HG02588 (cell line): ENCODE measurements at regions not wholly inside any gene's neighbourhood (a gene's known extent, or its start where the extent isn't known, plus 50 kb on each side); places are given as distances from the start of the nearest gene placed in this dataset.

Experiments
- ATAC-seq: cut with Tn5 transposase; IDR thresholded peaks from one replicate; pipeline ENCODE4 v1.9.1; 2021; ENCODE audit warnings: mild to moderate bottlenecking, moderate library complexity; ENCODE audit not compliant: unreplicated experiment

GRCh38 chr1:189834813-189835212, 642.9 kb downstream of the BRINP3 start:
- no peak for ATAC-seq

- ATAC-seq = no peak
Observed at GRCh38 chr1:189847613-189848012, 630.1 kb downstream of the BRINP3 start.

DNA sequence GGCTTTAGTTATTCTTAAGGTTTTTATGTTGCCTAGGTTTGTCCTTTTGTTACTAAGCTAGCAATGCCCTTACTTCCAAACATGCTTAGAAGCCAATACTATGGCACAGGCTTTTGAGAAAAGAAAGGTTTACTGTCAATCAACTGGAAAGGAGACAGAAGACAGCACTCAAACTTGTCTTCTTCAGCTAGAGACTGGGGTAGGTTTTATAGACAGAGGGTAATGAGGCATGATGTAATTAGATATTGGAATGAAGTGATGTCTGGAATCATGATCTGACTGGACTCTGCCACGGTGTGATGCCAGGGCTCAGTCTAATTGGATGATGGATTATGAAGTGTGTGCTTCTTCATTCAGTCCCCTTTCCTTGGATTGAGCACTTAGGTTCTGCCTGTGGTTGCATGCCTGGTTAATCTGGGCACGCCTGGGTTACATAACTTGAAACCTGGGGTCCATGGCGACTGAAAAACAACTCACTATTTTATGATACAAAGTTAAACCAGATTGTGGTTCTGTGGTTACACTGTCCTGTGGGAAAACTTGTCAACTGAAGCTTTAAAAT, 625.8 kb downstream of the BRINP3 start:
- ATAC-seq = no peak

- no peak for ATAC-seq
Observed at GRCh38 chr1:189859385-189859977, 618.2 kb downstream of the BRINP3 start.

- no peak for ATAC-seq
Observed at GRCh38 chr1:189866606-189867005, 611.1 kb downstream of the BRINP3 start.

- ATAC-seq = no peak
Observed at GRCh38 chr1:189868021-189868420, 609.6 kb downstream of the BRINP3 start.

DNA sequence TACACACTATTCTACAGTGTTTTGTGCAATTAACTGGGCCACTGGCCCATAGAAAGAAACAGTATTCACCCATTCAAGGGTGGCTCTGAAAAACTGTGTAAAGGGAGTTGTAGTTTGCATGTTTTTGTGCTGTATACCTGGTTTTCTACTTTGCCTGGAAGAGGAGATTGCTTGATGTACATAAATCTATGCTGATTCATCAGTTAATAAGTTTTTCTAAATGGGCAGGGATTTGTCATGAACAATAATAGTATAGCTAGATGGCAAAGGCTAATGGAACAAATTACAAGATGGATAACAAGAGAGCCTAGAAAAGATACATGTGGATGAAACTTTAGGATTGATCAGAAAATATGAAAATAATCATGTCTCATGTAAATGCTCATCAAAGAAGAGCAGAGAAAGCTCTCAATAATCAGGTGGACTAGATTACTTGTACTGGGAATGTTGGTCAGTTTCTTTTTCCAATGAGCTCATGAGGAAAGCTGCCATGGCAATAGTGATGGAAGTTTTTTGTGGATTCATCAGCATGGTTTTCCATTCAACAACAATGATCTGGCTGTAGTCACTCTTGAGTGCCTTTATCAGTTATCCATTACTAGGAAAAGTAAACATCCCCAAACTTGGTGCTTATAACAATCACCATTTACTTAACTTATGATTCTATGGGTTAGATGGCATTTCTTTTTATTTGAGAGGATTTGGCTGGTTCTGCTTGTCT, 602.8 kb downstream of the BRINP3 start:
- ATAC-seq = no peak

GRCh38 chr1:189880135-189880534, 597.5 kb downstream of the BRINP3 start:
- ATAC-seq = no peak

DNA sequence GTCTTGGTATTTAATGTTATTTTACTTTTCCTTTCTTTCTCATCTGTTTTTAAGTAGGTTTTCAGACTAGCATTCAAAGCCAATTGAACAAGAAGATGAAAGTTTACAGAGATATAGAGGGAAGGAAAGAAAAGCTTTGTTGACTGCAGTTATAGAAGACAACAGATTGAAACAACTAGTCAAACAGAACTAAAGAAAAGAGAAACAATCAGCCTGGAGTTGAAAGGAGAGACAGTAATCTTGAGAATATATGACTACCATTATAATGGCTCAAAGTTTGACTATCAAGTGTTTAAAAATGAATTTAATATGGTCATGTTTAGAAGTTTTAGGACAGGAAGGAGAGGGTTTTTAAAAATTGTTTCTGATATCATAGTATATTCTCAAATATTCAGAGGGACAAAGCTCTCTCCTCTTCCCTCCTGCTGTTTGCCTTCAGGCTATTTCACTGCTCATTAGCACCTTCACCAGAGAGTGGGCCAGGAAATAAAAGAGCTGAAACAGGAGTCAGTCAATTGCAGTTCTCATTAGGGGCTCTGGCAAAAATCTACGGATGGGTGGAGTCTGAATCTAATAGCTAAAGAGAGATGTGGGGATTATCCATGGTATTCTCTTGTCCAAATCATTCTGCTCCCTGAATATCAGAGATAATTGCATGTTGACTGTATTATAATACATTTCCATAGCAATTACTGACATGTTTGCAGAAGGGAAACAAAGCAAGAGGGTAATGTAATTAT, 577.8 kb downstream of the BRINP3 start:
- no peak for ATAC-seq

- ATAC-seq = no peak
Observed at GRCh38 chr1:189904509-189904908, 573.2 kb downstream of the BRINP3 start.

DNA sequence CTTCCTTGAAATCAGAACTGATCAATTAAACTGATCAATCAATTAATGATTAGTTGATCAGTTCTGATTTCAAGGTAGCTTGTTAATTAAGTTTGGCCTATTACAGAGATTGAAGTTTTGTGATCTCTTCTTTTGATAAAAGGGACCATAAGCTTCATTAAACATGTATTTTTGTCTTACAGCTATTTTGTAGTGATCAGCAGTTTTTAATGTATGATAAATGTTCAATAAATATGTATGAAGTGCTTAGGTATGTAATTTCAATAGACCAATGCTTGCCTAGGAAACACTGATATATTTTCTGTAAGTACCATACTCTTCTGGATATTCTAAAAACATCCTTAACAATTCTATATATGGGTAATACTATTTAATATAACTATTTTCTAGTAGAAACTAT, 569.6 kb downstream of the BRINP3 start:
- ATAC-seq = no peak

DNA sequence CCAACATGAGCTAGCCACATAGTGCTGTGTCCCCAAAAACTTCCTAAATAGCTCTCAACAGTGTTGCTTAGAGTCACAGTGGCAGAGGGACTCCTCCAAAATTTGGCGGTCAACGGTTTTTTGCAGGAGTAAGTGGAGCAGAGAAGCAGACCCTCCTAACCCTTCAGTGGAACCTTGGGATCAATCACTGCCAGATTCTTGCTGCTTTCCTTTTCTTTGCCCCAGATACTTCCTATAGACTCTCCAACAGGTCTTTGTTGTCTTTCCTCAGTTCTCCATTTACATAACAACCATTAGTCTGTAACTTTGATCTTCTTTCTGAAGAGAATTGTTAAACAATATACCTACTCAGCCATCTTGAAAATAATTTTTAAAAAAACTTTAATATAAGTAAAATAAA, 556.1 kb downstream of the BRINP3 start:
- no peak for ATAC-seq

- ATAC-seq = no peak
Observed at GRCh38 chr1:189927641-189928040, 550.0 kb downstream of the BRINP3 start.

DNA sequence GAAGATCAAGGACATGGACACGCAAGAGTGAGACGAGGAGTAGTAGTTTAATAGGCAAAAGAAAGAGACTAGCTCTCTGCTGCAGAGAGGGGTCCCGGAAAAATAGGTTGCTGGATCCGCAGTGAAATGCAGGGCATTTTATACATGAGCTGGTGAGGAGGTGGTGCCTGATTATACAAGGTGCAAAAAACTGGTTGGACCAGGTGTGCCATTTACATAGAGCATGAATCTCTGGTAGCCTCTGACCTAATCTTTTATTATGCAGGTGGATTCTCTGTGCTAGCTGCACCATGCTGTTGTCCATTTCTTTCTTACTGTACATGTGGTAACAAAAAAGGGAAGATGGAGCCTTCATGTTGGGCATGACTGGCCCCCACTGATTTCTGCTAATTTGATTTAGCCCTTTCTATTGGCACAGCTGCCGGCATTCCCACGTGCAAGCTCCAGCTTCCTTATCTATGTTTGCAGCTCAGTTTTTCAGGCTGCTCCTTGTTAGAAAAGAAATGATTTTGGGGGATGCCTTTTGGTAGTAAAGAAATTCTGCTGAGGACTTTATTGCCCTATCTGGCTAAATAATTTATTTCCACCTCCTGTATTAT, 548.1 kb downstream of the BRINP3 start:
- no peak for ATAC-seq

DNA sequence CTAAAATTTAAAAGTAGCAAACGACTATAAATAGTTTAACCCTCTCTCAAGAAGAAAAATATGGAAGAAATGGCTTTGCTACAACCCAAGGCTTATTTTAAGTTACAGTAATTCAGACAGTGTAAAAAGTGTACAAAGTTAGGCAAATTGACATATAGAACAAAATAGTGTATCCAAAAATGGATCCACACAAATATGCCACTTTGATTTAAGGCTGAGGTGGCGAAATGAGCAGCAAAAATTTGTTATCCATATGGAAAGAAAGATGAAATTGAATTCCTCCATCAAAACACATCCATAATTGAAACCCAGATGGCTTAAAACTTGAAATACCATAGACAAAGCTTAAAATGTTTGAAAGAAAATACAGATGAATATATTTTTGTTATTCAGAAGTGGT, 540.8 kb downstream of the BRINP3 start:
- ATAC-seq = no peak

DNA sequence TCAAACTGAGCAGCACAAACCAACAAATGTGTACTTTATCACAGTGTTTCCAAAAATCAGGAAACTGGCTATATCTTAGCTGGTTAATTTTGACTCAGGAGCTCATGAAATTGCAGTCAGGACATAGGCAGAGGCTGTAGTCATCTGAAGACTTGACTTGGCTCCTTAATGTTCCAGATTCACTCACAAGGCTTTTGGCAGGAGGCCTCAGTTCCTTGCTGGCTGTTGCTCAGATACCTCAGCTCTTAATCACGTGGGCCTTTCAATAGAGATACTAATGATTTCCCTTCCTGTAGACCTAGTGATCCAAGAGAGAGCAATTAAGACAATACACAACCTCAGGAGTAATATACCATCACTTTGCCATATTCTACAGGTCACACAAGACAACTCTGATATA, 537.7 kb downstream of the BRINP3 start:
- ATAC-seq = no peak

GRCh38 chr1:189941922-189942321, 535.7 kb downstream of the BRINP3 start:
- no peak for ATAC-seq

GRCh38 chr1:189958756-189959155, 518.9 kb downstream of the BRINP3 start:
- no peak for ATAC-seq

DNA sequence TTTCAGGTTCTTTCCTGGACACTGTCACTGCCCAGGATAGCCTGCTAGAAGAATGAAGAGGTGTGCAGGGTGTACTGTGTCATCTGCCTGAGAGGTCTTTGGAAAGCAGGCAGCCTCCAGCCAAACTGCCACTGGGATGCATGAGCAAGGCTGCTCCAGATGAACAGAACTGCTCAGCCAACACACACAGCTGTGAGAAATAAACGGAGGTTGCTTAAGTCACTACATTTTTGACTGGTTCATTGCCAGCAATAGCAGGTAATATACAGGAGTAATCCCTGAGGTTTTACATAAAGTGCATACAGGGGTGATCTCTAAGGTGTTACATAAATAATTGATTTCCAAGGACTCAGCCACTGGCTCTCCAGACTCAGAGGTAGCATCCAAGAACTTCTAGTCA, 516.9 kb downstream of the BRINP3 start:
- ATAC-seq = no peak

DNA sequence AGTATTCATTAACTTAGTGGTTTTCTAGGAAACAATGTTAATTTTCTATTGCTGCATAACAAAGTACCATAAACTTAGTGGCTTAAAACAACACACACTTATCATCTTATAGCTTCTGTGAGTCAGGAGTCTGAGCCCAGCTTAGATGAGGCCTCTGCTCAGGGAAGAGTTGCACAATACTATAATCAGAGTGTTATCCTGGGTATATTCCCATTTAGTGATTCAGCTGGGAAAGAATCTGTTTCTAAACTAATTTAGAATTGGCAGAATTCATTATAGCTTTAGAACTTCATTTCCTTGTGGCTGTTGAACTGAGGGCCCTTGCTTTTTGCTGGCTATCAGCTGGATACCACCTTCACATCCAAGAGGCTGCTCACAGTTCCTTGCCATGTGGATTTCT, 515.5 kb downstream of the BRINP3 start:
- no peak for ATAC-seq
